HG03060 (cell line): ENCODE measurements at regions not wholly inside any gene's neighbourhood (a gene's known extent, or its start where the extent isn't known, plus 50 kb on each side); places are given as distances from the start of the nearest gene placed in this dataset.

Source experiments
- ATAC-seq: cut with Tn5 transposase; IDR thresholded peaks from one replicate; pipeline ENCODE4 v1.9.1; 2021; ENCODE audit warnings: low read depth, moderate number of reproducible peaks; ENCODE audit not compliant: unreplicated experiment

DNA sequence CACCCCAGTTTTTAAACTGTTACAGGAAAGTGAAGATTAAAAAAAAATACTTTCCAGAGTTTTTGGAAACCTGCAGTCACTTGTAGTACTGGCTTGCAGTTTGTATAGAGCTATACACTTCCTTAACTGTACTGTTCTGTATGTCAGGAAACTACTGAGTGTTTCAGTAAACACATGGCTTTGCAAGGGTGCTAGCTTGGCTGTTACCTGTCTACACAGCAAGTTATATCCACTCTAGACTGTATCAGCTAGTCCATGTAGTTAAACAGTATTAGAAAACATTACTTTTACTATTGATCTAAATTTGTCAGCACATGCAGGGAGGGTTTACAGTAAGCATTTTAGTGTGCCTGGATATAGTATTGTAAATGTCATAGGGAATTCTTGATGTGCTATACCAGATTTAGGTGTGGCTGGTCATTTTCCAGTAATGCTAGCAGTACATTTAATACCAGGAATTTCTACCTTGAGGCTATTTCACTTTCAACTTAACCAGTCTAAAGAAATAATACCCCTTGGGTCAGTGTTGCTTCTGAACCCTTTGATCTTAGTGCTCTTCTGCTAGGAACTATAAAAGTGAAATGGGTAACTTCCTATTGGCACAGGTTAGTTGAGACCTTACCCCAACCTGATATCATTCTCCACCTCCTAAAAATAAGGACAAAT lies 192.3 kb upstream of the ANKRD50 start:
- ATAC-seq: no peak

DNA sequence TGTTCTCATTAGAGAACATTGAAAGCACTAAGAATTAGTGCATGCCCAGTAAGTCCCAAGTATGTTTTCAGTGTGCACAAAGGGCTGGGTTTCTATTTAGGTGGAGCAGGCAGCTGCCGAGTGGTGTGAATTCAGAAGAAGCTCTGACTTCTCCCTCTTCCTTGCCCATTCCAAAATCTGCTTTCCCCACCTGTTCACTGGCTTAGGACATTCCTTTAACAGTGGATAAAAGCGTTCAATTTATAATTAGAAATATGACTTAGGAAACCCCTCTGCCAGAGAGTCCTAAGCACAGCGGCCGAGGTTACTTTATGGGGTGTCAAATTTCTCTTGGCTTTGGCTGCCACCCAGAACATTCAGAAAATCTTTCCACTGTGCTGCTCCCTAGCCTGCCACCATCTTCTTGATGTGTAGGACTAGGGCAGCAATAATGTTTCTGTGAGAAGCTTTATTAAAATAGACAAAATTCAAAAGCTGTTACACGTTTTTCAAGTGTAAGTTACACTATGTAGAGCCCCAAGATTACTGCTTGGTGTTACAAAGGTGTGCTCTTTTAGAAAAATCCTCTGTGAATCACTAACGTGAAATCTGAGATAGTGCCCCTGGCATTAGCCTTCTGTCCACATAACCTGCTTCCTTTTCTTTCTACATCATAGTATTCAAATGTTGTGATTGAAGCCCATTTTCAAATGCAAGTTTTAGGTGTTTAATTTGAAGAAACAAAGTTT lies 191.6 kb upstream of the ANKRD50 start:
- no peak for ATAC-seq

GRCh38 chr4:124902001-124902515 lies 189.5 kb upstream of the ANKRD50 start:
- ATAC-seq: no peak

DNA sequence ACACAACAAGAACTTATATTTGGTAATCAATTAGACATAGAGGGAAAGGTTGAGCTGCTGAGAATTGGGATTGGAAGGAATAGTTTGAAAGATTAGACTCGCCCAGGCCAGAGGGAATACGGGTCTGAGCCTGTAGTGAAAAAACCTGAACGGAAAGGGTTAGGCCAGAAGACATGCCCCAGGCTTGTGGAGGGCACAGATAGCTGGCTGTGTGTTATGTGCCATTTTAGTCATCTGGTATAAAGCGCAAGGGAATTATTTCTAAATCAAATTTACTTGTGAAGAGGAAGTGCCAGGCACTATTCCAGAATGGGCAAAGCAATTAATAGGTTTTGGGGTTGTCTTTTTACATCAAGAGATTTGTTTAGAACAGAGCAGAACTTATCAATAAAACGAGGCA lies 187.5 kb upstream of the ANKRD50 start:
- no peak for ATAC-seq

DNA sequence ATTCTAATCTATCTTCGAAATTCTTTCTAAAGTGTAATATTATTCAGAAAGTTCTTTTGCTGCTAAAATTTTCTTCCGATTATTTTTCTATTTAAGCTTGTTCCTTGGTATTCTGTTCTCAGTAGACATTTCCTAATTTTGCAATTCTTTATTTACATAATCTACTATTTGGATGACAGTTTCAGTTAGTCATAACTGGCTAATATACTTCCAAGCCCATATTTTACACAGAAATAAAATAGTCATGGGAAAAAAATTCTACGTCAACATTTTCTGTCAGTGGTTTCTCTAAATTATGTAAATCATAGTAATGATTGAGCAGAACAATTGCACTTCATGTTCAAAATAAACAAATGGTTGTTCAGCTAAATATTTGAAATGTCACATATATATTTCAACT lies 178.0 kb upstream of the ANKRD50 start:
- ATAC-seq: no peak

DNA sequence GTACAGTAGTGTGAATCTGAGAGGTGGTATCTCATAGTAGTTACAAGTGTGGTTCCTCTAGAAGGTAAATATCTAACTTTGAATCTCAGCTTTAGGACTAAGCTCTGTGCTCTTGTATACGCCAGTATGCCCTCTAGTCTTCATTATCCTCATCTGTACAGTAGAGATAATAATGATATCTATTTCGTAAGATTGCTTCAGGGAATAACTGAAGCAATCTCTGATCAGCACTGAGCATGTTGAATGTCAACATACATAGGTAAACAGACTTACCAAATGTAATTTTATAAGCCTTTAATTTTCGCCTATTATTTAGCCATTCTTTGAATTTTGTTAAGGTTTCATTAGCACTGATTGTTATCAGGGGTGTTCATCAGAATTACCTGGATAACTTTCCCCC lies 175.2 kb upstream of the ANKRD50 start:
- no peak for ATAC-seq

DNA sequence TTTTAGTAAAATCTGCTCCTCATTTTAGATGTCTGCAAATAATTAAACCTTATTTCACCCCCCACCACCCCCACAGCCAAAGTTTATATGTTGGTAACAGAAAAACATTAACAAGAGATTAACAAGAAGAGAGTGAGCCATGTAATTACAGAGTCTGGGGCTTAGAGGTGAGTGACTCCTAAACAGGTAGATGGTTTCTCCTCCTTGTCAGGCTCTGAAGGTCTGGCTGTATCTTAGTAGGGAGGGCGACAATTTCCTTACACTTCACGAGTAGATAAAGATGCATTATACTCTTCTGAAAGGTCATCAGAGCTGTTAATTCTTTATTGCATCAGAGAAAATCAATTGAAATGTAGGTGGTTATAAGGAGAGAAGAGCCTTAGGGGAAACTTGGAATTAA lies 171.8 kb upstream of the ANKRD50 start:
- ATAC-seq: no peak

DNA sequence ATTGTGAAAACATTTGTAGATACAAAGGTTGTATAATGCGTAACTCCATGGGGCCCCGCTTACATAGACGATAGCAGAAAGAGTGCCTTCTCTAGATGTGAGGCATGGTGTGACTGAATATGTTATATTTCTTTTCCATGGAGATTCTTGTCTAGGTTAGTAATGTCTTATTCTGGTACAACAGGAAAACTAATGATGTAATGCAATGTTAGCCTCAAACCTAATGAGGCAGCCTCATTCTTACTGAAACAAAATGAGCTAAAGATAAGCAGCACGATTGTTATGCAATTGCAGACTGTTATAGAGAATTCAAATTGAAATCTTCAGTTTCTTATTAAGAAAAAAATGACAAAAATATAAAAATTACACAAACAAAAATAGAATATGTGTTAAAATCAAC lies 171.1 kb upstream of the ANKRD50 start:
- no peak for ATAC-seq

GRCh38 chr4:124879195-124879594 lies 166.7 kb upstream of the ANKRD50 start:
- ATAC-seq: no peak

DNA sequence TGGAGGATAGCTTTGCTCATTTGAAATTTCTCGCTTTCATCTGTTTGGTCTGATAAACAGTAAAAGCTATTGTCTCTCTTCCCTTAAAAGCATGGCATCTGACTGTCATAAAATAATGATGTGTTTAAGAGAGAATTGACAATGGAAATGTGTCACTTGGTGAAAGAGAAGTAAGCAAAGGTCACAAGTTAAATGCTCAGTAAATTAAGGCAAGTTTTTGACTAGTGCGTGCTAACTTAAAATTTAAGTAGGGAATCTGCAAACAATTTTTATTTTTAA lies 161.6 kb upstream of the ANKRD50 start:
- ATAC-seq: no peak

DNA sequence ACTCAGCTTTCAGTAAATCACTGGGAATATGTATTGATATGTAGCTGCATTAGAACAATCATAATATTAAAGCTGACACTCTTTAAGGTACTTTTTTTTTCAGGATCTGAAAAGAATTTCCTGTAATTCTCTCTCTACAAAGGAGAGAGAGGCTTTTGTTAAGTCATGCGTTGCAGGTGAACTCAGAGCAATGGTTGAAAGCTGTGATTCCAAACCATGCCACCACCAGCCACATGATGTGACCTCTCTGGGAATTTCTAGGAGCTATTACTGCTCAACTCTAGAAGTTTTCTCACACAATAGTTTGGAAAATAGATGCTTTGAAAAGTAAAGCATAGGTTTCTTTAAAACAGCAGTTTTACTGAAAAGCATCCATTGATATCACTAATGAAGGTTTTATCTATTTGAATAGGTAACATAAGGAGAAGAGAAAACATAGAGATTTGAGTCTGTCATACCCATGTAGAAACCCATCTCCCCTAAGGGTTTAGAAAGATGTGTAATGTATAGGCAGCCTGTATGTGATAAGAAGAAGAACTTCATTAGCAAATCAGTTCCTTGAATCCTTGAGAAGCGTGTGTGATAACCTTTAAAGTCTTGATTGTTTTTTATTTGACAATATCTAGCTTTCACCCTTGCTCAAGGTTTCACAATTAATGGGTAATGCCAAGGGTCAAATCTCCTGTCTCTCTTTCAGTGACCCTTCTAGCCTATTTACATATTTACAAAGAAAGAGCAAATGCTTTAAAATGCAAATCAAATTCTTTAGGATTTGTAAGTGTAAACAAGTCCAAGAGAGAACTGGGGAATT lies 161.0 kb upstream of the ANKRD50 start:
- no peak for ATAC-seq

DNA sequence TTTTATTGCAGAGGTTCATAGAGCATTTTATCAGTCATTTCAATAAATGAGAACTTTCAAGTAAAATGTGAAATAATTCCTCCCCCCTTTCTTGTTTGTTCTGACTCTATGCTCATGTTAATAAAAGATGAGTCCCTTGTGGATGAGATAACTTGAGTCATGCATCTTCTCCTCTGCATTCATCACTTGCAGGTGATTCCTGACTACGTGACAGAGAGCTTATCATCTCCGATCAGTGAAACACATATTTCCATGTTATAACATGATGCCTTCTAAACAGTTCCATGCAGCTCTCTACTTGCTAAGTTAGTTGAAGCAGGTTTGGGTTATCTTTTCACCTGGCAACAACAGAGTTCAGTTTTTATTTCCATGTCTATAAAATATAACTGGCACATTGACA lies 160.1 kb upstream of the ANKRD50 start:
- no peak for ATAC-seq

- no peak for ATAC-seq
Observed at GRCh38 chr4:124869961-124870495, 157.5 kb upstream of the ANKRD50 start.

- ATAC-seq: no peak
Observed at GRCh38 chr4:124868495-124868894, 156.0 kb upstream of the ANKRD50 start.

DNA sequence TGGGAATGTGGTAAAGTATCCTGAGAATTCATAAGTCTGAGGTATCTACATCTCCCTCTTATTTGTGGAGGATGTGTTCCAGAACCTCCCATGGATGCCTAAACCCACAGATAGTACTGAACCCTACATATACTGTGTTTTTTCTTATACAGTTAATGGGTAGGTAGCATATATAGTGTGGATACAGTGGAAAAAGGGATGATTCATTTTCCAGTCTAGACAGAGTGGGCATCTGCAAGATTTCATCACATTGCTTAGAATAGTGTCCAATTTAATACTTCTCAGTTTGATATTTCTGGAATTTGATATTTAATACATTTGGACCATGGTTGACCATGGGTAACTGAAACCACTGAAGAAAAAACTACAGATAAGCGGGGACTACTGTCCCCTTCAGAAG lies 155.0 kb upstream of the ANKRD50 start:
- no peak for ATAC-seq

- no peak for ATAC-seq
Observed at GRCh38 chr4:124866301-124866700, 153.8 kb upstream of the ANKRD50 start.

DNA sequence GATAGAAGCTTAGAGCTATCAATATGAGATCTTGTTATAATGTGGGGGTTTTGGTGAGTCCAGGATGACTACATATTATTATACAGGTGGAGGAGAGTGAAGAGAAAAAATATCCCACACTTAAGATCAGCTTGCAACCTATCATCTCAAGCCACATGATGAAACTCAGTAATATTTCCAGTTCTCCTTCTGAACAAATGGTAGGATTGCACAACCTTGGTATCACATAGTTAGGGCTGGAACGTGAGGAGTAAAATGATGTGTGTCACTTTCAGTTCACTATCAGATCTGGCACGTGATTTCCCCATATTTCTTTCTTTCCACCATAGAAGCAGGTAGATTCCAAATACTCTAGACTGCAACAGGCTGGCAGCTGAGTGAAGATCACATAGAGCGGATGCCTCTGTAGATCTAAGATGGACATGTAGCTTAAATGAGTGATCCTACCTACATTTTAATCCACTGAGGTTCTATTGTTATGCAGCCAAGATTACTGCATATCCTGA lies 150.6 kb upstream of the ANKRD50 start:
- ATAC-seq: no peak

GRCh38 chr4:124862261-124862660 lies 149.7 kb upstream of the ANKRD50 start:
- ATAC-seq: no peak

- ATAC-seq: no peak
Observed at GRCh38 chr4:124861761-124862160, 149.2 kb upstream of the ANKRD50 start.

DNA sequence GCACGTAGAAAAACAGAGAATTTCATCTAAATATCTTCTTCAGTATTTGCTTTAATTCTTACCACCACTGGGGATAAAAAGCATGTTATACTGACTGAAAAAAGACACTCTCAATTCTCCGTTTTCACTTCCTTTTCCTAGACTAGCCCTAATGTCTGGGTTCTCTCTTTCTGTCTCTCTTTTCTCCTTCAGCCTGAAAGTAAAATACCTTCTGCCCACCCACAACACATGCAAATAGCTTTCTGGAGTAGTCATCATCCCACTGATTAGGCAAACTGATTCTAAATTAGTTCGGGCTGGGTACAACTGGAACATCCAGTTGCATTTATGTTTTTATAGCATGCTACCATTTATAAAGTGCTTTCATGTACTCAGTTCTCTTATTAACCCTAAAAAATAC lies 142.4 kb upstream of the ANKRD50 start:
- ATAC-seq: peak; percentile 67

DNA sequence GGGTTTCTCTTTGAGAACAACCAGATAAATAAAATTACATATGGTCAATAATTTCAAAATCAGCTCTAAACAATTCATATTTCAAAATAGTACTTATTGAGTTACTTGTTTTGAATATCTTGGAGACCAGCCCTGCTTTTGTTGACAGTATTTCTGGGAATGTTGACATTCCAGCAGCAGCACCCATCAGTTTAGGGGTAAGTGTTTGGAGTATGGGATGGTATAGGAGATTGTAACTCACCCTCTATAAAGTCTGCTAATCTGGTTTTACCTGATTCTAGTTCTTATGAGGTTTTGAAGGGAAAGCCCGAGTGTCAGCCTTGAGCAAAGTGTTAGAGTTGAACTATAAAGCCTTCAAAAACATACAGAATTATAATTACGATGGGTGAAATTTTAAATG lies 139.2 kb upstream of the ANKRD50 start:
- ATAC-seq: no peak
